Osteoblast (primary cell): ENCODE measurements at regions not wholly inside any gene's neighbourhood (a gene's known extent, or its start where the extent isn't known, plus 50 kb on each side); places are given as distances from the start of the nearest gene placed in this dataset.

Experiments
- DNase-seq: peaks from one replicate; pipeline ENCODE4 v3.0.0; 2011; ENCODE audit warnings: low spot score, mixed read lengths; ENCODE audit not compliant: insufficient read length; ENCODE audit errors: missing footprints
- H2AFZ ChIP-seq: 2 replicates; pipeline ENCODE4 v1.6.0; 2011; ENCODE audit warnings: mild to moderate bottlenecking, low read length
- H3K27ac ChIP-seq: 2 replicates; pipeline ENCODE4 v1.5.1; 2011; ENCODE audit warnings: mild to moderate bottlenecking, low read depth, low read length, moderate library complexity
- H3K27me3 ChIP-seq: 2 replicates; pipeline ENCODE4 v1.6.0; 2012; ENCODE audit warnings: mild to moderate bottlenecking, control low read depth, inconsistent platforms, low read length, moderate library complexity; ENCODE audit not compliant: insufficient read depth
- H3K36me3 ChIP-seq: 2 replicates; pipeline ENCODE4 v1.5.1; 2011; ENCODE audit warnings: mild to moderate bottlenecking, low read length, control low read depth, moderate library complexity; ENCODE audit not compliant: insufficient read depth
- H3K4me1 ChIP-seq: 2 replicates; pipeline ENCODE4 v1.5.1; 2011; ENCODE audit warnings: mild to moderate bottlenecking, low read length, control low read depth, moderate library complexity; ENCODE audit not compliant: insufficient read depth
- H3K4me2 ChIP-seq: 2 replicates; pipeline ENCODE4 v1.6.0; 2011; ENCODE audit warnings: mild to moderate bottlenecking, low read length; ENCODE audit not compliant: insufficient read depth
- H3K4me3 ChIP-seq: fragments of 200-600 bp; sonication (generic); 3 replicates; pipeline ENCODE4 v1.5.1; 2012; ENCODE audit warnings: mild to moderate bottlenecking, low read length, inconsistent platforms; ENCODE audit not compliant: insufficient read depth
- H3K79me2 ChIP-seq: 2 replicates; pipeline ENCODE4 v1.6.0; 2012; ENCODE audit warnings: mild to moderate bottlenecking, low read length, control low read depth, inconsistent platforms; ENCODE audit not compliant: insufficient read depth
- H3K9me3 ChIP-seq: 2 replicates; pipeline ENCODE4 v1.5.1; 2011; ENCODE audit warnings: low read depth, low read length, control low read depth
- H4K20me1 ChIP-seq: 2 replicates; pipeline ENCODE4 v1.6.0; 2012; ENCODE audit warnings: mild to moderate bottlenecking, low read length, control low read depth; ENCODE audit not compliant: insufficient read depth
- CTCF ChIP-seq: IDR thresholded peaks from 2 replicates; pipeline ENCODE4 v1.5.1; 2011; ENCODE audit warnings: mild to moderate bottlenecking, low read depth, low read length, moderate library complexity; ENCODE audit errors: extremely low read depth

GRCh38 chr4:83870328-83870950, 334.5 kb downstream of the GPAT3 start:
- TF ChIP-seq CTCF = no peak
- Histone ChIP-seq H3K36me3 (no peaks in the 10 kb centered on the region), H3K9me3 (no peaks in the 10 kb centered on the region), H3K27ac (no peak overlapping the region), H3K4me2 (no peak overlapping the region), H3K27me3 (no peaks in the 10 kb centered on the region), H3K4me1 (no peaks in the 10 kb centered on the region), H2AFZ (no peak overlapping the region), H4K20me1 (no peaks in the 10 kb centered on the region), H3K79me2 (no peaks in the 10 kb centered on the region), H3K4me3 (no peak overlapping the region)
- DNase-seq = no peak

GRCh38 chr4:83866834-83867621, 331.1 kb downstream of the GPAT3 start:
- TF ChIP-seq CTCF = no peak

GRCh38 chr4:83865417-83866150, 329.7 kb downstream of the GPAT3 start:
- H2AFZ ChIP-seq = peak overlapping the region; percentile 11
- H3K36me3 ChIP-seq = no peaks in the 10 kb centered on the region
- no peaks in the 10 kb centered on the region for H3K27me3 ChIP-seq
- DNase-seq = no peak
- H3K4me2 ChIP-seq = no peak overlapping the region
- no peak overlapping the region for H3K27ac ChIP-seq
- H3K79me2 ChIP-seq = no peaks in the 10 kb centered on the region
- no peaks in the 10 kb centered on the region for H4K20me1 ChIP-seq
- H3K4me3 ChIP-seq = no peak overlapping the region
- no peaks in the 10 kb centered on the region for H3K4me1 ChIP-seq
- H3K9me3 ChIP-seq = no peaks in the 10 kb centered on the region
- no peak for TF ChIP-seq CTCF

More at GRCh38 chr4:83866834-83867621, 331.1 kb downstream of the GPAT3 start:
- no peaks in the 10 kb centered on the region for H3K9me3 ChIP-seq
- H3K27me3 ChIP-seq = no peaks in the 10 kb centered on the region
- H3K4me3 ChIP-seq = no peak overlapping the region
- H4K20me1 ChIP-seq = no peaks in the 10 kb centered on the region
- no peak overlapping the region for H3K4me2 ChIP-seq
- H3K27ac ChIP-seq = no peak overlapping the region
- no peaks in the 10 kb centered on the region for H3K36me3 ChIP-seq
- H3K4me1 ChIP-seq = no peaks in the 10 kb centered on the region
- no peaks in the 10 kb centered on the region for H3K79me2 ChIP-seq
- no peak for DNase-seq
- H2AFZ ChIP-seq = no peak overlapping the region
